Fibroblast of the aortic adventitia (primary cell): ENCODE measurements at regions not wholly inside any gene's neighbourhood (a gene's known extent, or its start where the extent isn't known, plus 50 kb on each side); places are given as distances from the start of the nearest gene placed in this dataset.
A peak's percentile ranks its signal among the peaks of the same experiment; 100 is the strongest.
"Not testable (repeated sequence)": the region's sequence is repeated elsewhere in the genome, so short reads cannot be mapped to it uniquely, and the experiment has no call there.

ENCODE experiments used
- DNase-seq: peaks from one replicate; pipeline ENCODE4 v3.0.0-alpha.2; 2010; ENCODE audit warnings: low read depth
- H3K4me3 ChIP-seq: 2 replicates; pipeline ENCODE4 v1.5.1; 2011; ENCODE audit warnings: low read depth, mild to moderate bottlenecking, control low read depth, low read length, moderate library complexity
- TF ChIP-seq, protein P1 (sequence below): IDR thresholded peaks from 2 replicates; pipeline ENCODE4 v1.5.1; 2011; ENCODE audit warnings: mild to moderate bottlenecking, low read length, control low read depth, inconsistent platforms; ENCODE audit not compliant: insufficient read depth

DNA sequence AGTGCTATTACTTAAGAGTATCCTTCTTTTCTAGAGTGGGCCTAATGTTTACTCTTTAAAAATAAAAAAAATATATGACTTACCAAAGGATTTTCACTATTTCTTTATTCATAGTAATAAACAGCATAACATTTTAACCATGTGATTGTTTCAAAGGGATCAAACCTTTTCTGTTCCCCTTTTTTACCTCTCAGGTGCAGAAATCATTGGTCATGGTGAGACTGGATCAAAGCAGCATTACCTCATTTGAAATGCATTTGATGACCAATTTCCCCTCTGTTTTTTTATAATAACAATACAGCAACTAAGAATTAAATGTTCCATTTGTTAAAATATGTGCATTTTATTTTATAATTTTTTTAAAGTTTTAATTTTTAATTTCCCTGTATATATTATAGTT is 598.0 kb upstream of the RGMB start:
- no peak for DNase-seq
- TF ChIP-seq, protein P1, sequence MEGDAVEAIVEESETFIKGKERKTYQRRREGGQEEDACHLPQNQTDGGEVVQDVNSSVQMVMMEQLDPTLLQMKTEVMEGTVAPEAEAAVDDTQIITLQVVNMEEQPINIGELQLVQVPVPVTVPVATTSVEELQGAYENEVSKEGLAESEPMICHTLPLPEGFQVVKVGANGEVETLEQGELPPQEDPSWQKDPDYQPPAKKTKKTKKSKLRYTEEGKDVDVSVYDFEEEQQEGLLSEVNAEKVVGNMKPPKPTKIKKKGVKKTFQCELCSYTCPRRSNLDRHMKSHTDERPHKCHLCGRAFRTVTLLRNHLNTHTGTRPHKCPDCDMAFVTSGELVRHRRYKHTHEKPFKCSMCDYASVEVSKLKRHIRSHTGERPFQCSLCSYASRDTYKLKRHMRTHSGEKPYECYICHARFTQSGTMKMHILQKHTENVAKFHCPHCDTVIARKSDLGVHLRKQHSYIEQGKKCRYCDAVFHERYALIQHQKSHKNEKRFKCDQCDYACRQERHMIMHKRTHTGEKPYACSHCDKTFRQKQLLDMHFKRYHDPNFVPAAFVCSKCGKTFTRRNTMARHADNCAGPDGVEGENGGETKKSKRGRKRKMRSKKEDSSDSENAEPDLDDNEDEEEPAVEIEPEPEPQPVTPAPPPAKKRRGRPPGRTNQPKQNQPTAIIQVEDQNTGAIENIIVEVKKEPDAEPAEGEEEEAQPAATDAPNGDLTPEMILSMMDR = no peak
- no peak overlapping the region for H3K4me3 ChIP-seq

DNA sequence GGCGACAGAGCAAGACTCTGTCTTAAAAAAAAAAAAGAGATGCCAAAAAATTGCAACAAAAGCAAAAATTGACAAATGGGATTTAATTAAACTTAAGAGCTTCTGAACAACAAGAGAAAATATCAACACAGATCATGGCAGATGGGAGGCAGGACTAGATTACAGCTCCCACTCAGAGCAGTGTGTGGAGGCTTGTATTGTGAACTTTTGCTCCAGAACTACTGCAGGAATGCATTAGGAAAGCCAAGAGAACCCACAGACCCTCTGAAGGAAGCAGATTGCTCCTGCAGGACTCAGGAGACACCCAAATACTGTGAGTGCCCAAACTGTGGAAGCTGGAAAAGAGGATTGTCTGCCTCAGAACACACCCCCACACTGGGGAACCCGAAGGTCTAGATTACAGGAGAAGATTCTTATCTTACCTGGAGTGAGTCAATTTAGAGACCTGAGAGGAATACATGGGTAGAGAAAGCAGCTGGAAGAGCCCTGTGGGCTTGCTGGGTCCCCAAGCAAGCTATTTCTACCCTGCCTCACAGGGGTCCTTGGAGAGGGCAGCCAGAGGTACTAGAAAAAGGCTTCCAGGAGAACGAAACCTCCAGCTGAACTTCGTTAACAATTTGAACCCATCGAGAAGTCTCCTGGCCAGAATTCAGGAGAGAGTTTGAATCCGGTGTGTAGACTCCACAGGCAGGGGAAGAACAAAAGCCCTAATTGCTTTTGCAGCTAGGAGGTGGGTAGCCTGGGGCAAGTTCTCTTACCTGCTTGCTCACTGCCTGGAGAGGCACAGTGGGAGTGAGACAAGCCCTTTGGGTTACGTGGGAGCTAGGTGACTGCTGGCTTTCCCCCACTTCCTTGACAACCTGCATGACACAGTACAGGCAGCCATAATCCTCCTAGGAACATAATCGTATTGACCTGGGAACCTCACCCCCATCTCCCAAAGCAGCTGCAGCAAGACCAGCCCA is 593.4 kb upstream of the RGMB start:
- H3K4me3 ChIP-seq = no peak overlapping the region
- peak; percentile 4 for DNase-seq
- TF ChIP-seq, protein P1 = no peak

DNA sequence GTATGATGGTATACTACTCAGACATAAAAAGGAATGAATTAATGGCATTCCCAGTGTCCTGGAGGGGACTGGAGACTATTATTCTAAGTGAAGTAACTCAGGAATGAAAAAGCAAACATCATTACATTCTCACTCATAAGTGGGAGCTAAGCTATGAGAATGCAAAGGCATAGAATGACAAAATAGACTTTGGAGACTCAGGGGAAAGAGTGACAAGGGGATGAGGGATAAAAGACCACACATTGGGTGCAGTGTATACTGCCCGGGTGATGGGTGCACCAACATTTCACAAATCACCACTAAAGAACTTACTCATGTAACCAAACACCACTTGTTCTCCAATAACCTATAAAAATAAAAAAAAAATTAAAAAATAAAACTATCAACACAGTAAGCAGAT is 587.3 kb upstream of the RGMB start:
- H3K4me3 ChIP-seq = no peak overlapping the region
- TF ChIP-seq, protein P1 = no peak
- no peak for DNase-seq

DNA sequence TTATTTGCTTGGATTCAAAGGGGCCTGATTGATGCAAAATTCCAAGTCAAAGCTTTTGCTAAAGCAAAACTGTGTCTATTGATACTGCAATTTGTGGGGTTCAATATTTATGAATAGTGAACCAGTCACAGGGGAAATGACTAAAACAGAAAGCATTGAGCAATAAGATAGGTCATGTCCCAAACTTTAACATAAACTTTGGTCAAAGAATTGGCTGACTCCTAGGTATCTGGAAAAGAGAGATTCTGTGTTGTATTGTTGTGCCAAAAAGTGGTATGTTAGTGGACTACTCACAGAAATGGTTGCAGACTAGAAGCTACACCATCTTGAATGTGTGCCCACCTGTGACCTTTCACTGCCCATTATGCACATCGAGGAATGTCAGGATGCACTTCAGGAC is 585.5 kb upstream of the RGMB start:
- peak; percentile 33 for DNase-seq
- no peak overlapping the region for H3K4me3 ChIP-seq
- TF ChIP-seq, protein P1 = no peak

DNA sequence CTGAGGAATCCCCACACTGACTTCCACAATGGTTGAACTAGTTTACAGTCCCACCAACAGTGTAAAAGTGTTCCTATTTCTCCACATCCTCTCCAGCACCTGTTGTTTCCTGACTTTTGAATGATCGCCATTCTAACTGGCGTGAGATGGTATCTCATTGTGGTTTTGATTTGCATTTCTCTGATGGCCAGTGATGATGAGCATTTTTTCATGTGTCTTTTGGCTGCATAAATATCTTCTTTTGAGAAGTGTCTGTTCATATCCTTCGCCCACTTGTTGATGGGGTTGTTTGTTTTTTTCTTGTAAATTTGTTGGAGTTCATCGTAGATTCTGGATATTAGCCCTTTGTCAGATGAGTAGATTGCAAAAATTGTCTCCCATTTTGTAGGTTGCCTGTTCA is 583.1 kb upstream of the RGMB start:
- H3K4me3 ChIP-seq, DNase-seq: not testable (repeated sequence)

DNA sequence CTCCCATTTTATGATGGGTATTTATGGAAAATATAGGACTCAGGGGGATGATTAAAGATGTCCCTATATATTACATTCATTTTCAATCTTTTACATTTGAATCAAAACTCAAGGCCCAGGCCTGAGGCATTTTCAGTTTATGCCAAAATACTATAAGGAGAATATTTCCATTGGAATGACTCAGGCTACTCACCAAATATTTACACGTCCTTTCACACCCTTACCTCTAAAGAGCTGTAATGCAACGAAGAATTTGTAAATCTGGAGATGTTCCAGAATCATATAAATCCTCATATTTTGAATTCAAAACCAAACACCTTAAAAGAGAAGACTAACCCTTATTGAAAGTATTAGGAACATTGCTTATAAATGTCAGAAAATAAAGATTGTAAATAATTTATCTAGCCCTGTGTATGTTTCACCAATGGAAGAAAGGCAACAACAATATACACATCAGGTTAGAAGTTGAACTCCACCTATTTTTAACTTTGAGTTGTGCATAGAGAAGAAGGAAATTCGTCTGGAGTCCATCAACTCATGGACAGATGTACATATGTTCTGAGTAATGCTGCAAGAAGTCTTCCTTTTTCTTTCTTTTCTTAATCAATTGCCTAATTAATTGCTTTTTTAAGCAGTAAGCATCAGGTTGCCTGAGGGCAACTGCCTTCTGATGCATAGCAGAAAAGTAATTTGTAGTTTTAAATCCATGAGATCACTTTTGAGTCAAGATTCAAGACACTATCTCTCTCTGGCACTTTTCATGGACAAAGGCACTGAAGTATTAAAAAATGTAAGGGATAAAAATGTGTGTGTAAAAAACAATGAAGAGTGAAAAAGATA is 579.3 kb upstream of the RGMB start:
- TF ChIP-seq, protein P1 = no peak
- H3K4me3 ChIP-seq = no peak overlapping the region
- no peak for DNase-seq
